Nephron progenitor cell (in vitro differentiated cells): ENCODE measurements at regions not wholly inside any gene's neighbourhood (a gene's known extent, or its start where the extent isn't known, plus 50 kb on each side); places are given as distances from the start of the nearest gene placed in this dataset.
"Not testable (repeated sequence)": the region's sequence is repeated elsewhere in the genome, so short reads cannot be mapped to it uniquely, and the experiment has no call there.

Experiments
- DNase-seq: peaks from one replicate; pipeline ENCODE4 v3.0.0; 2021
- H3K27ac Mint-ChIP-seq: 2 replicates; pipeline ENCODE4 v1.8.0; 2021; ENCODE audit warnings: mild to moderate bottlenecking, moderate library complexity, mixed read lengths
- H3K27me3 Mint-ChIP-seq: 2 replicates; pipeline ENCODE4 v1.8.0; 2021; ENCODE audit warnings: mild to moderate bottlenecking, low read depth, mixed read lengths; ENCODE audit not compliant: poor library complexity
- H3K36me3 Mint-ChIP-seq: 2 replicates; pipeline ENCODE4 v1.8.0; 2021; ENCODE audit warnings: low read depth, mixed read lengths
- H3K4me1 Mint-ChIP-seq: 2 replicates; pipeline ENCODE4 v1.8.0; 2021; ENCODE audit warnings: mixed read lengths
- H3K4me3 Mint-ChIP-seq: 2 replicates; pipeline ENCODE4 v1.8.0; 2021; ENCODE audit warnings: mild to moderate bottlenecking, moderate library complexity, mixed read lengths
- H3K9me3 Mint-ChIP-seq: 2 replicates; pipeline ENCODE4 v1.8.0; 2021; ENCODE audit warnings: mild to moderate bottlenecking, moderate library complexity, mixed read lengths
- CTCF ChIP-seq: fragments of 200-600 bp; sonication (generic); IDR thresholded peaks from 2 replicates; pipeline ENCODE4 v1.5.0; 2021; ENCODE audit warnings: antibody characterized with exemption

- H3K4me1 Mint-ChIP-seq, result peaks cover 59% of the 10 kb centered on the region
- H3K27me3 Mint-ChIP-seq, result peaks cover 12% of the 10 kb centered on the region
- no peak overlapping the region for H3K27ac Mint-ChIP-seq
- H3K36me3 Mint-ChIP-seq, result no peaks in the 10 kb centered on the region
- TF ChIP-seq CTCF, result no peak
- H3K9me3 Mint-ChIP-seq, result no peaks in the 10 kb centered on the region
- no peak for DNase-seq
- no peak overlapping the region for H3K4me3 Mint-ChIP-seq
Measured at GRCh38 chr20:47960277-47960676, 175.0 kb upstream of the SULF2 start.

- H3K36me3 Mint-ChIP-seq, H3K9me3 Mint-ChIP-seq, H3K27ac Mint-ChIP-seq, DNase-seq, H3K4me3 Mint-ChIP-seq, H3K27me3 Mint-ChIP-seq: not testable (repeated sequence)
- peaks cover 60% of the 10 kb centered on the region for H3K4me1 Mint-ChIP-seq
Measured at GRCh38 chr20:47957989-47958801, 172.9 kb upstream of the SULF2 start.

DNA sequence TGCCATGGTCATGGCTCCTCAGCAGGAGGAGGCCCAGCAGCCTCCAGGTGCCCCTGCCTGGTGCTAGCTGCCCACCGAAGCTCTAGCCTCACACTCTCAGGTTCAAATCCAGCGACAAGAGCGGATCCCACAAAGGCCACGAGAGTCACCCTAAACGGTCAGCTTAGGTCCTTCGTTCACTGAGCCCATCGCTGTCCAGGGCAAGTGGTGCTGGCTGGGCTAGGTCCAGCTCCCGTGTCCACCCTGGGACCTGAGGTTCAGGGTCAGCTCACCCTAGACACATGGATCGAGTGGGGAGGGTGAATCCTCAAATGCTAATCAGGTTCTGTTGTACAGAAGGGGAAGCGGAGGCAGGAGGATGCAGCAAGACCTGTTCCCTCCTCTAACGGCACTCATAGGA is 171.9 kb upstream of the SULF2 start:
- no peak for DNase-seq
- Mint-ChIP-seq H3K4me1 (peaks cover 57% of the 10 kb centered on the region), H3K9me3 (no peaks in the 10 kb centered on the region), H3K36me3 (no peaks in the 10 kb centered on the region), H3K27me3 (peaks cover 5% of the 10 kb centered on the region), H3K4me3 (no peak overlapping the region), H3K27ac (no peak overlapping the region)
- TF ChIP-seq CTCF, result no peak

DNA sequence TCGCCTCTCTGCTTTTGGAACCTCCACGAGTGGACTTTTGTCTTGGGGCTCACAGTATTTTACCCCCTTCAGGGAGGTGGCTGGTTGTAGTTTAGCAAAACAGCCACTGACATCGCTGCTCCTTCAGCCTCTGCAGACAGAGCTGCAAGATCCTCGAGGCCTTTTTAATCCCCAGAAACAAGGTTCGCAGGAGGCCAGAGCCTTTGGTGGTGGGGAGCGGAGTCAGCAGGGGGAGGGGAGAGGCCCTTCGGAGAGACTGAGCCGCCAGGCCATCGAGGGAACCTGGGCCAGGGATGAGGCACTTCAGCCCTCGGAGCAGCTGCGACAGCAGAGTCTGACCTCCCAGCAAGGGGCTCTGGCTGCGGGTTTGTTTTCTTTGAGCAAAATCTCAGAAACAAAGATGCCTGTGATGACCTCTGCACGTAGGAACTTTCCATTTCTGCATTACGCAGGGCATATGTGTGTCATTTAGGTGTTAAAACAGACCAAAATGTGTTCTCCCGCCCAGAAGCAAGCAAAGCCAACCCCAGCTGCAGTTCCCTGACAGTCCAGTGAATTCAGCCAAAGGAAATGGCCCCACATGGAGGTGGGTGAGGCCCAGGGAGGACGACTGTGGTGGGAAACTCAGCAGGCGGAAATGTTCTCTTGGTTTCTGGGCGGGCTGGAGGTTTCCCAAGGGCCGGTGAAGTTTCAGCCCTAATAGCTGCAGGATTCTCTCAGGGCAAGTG is 171.2 kb upstream of the SULF2 start:
- peaks cover 59% of the 10 kb centered on the region for H3K4me1 Mint-ChIP-seq
- no peak for DNase-seq
- H3K27ac Mint-ChIP-seq, result no peak overlapping the region
- no peak for TF ChIP-seq CTCF
- H3K27me3 Mint-ChIP-seq, result peaks cover 7% of the 10 kb centered on the region
- no peaks in the 10 kb centered on the region for H3K9me3 Mint-ChIP-seq
- no peak overlapping the region for H3K4me3 Mint-ChIP-seq
- H3K36me3 Mint-ChIP-seq, result no peaks in the 10 kb centered on the region

DNA sequence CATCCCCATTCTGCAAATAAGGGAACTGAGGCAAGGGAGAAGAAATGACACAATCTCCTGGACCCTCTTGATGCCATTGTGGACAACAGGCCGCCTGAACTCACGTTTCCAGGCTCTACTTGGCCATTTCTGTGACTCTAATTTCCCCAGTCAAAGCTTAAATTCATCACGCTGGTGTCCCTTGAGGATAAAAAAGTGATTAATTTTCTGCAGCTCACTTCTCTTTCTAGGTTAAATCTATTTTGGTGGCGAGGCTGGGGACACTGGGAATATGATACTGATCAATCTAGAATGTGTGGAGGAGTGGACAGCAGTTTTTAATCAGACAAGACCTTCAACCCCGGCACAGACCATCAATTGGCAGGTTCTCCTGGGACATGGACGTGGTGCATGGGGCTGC is 168.2 kb upstream of the SULF2 start:
- TF ChIP-seq CTCF, result no peak
- Mint-ChIP-seq H3K36me3 (no peaks in the 10 kb centered on the region), H3K4me1 (peaks cover 56% of the 10 kb centered on the region), H3K27me3 (peaks cover 11% of the 10 kb centered on the region), H3K27ac (no peak overlapping the region), H3K9me3 (no peaks in the 10 kb centered on the region), H3K4me3 (no peak overlapping the region)
- no peak for DNase-seq

DNA sequence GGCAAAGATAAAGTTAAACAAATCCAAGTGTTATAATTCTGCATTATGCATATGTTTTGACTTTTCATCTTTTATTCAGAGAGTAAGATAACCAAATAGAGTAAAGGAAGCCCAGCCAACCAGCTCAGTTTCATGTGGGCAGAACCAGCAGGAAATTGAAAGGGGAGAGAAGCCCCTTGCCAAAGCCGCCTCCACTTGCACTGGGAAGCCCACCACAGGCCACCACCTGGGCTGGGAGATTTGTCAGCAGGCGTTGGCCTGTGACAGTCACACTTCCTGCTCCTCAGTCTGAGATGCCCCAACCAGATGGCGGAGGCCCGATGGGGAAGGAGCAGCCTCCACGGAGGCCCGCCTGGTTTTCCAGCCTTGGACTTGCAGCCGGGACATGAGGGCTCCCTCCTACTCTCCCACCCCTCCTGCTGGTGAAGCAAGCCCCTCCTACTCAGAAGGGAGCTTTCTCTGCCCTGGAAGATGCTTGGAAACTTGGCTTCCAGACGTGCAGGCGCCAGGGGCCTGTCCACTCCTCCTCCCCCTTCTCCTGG is 166.8 kb upstream of the SULF2 start:
- TF ChIP-seq CTCF, result no peak
- H3K27me3 Mint-ChIP-seq, result peaks cover 7% of the 10 kb centered on the region
- H3K4me1 Mint-ChIP-seq, result peaks cover 44% of the 10 kb centered on the region
- DNase-seq, result no peak
- H3K27ac Mint-ChIP-seq, result no peak overlapping the region
- no peak overlapping the region for H3K4me3 Mint-ChIP-seq
- no peaks in the 10 kb centered on the region for H3K36me3 Mint-ChIP-seq
- H3K9me3 Mint-ChIP-seq, result no peaks in the 10 kb centered on the region
